ENCODE measurements at regions not wholly inside any gene's neighbourhood (a gene's known extent, or its start where the extent isn't known, plus 50 kb on each side); places are given as distances from the start of the nearest gene placed in this dataset.

GRCh38 chr15:46137443-46137842 is 502.6 kb downstream of the SQOR start:
- CTCF ChIA-PET, result no interaction called here
- H3K27ac Mint-ChIP-seq, result no peak overlapping the region
- no peaks in the 10 kb centered on the region for H3K4me1 Mint-ChIP-seq
- no peak for TF ChIP-seq NFYB (CRISPR knock-in tag; conservative IDR thresholded peaks at IDR 0.05; ENCODE audit: low read depth)
- peaks cover 2% of the 10 kb centered on the region for H3K27me3 Mint-ChIP-seq (ENCODE audit: low read depth)
- DNase-seq (ENCODE audit: low spot score) (no peak), ATAC-seq (no peak)
- H3K9me3 Mint-ChIP-seq, result peaks cover 33% of the 10 kb centered on the region
- H3K4me3 Mint-ChIP-seq, result no peak overlapping the region
- POLR2A ChIA-PET, result no interaction called here
- H3K36me3 Mint-ChIP-seq, result peaks cover 19% of the 10 kb centered on the region

- Mint-ChIP-seq H3K36me3 (no peaks in the 10 kb centered on the region), H3K27me3 (ENCODE audit: low read depth) (no peaks in the 10 kb centered on the region; the same call in 1 of the 2 replicates), H3K9me3 (peaks cover 9% of the 10 kb centered on the region; the same call in 1 of the 2 replicates), H3K27ac (no peak overlapping the region), H3K4me1 (no peaks in the 10 kb centered on the region), H3K4me3 (no peak overlapping the region)
- POLR2A ChIA-PET, result no interaction called here
- DNase-seq (ENCODE audit: low spot score) (no peak), ATAC-seq (no peak)
- CTCF ChIA-PET, result no interaction called here
- TF ChIP-seq EMX1 (CRISPR knock-in tag; IDR thresholded peaks at IDR 0.05) (no peak), ESRRA (CRISPR knock-in tag; IDR thresholded peaks at IDR 0.05; ENCODE audit: borderline replicate concordance) (no peak), ZNF232 (CRISPR knock-in tag; IDR thresholded peaks at IDR 0.05) (no peak), RORB (CRISPR knock-in tag; IDR thresholded peaks at IDR 0.05) (no peak), IRF1 (CRISPR knock-in tag; IDR thresholded peaks at IDR 0.05) (no peak), E2F4 (CRISPR knock-in tag; IDR thresholded peaks at IDR 0.05; ENCODE audit: borderline replicate concordance, low read depth) (no peak), MYBL2 (CRISPR knock-in tag; IDR thresholded peaks at IDR 0.05) (no peak), CDX4 (CRISPR knock-in tag; IDR thresholded peaks at IDR 0.05; ENCODE audit: borderline replicate concordance) (no peak), ERG (CRISPR knock-in tag; IDR thresholded peaks at IDR 0.05) (no peak), ATF2 (CRISPR knock-in tag; IDR thresholded peaks at IDR 0.05; ENCODE audit: borderline replicate concordance, low read depth) (no peak), AFF4 (CRISPR knock-in tag; IDR thresholded peaks at IDR 0.05; ENCODE audit: borderline replicate concordance) (no peak), FOXP1 (CRISPR knock-in tag; IDR thresholded peaks at IDR 0.05; ENCODE audit: borderline replicate concordance) (no peak)
Measured at GRCh38 chr15:46146002-46146401, 511.2 kb downstream of the SQOR start.

GRCh38 chr15:46146915-46147314 is 512.1 kb downstream of the SQOR start:
- H3K4me1 Mint-ChIP-seq, result peaks cover 4% of the 10 kb centered on the region
- ATAC-seq (no peak), DNase-seq (ENCODE audit: low spot score) (no peak)
- H3K27me3 Mint-ChIP-seq (ENCODE audit: low read depth), result no peaks in the 10 kb centered on the region; the same call in 1 of the 2 replicates
- ChIA-PET POLR2A (no interaction called here), CTCF (no interaction called here)
- no peaks in the 10 kb centered on the region for H3K36me3 Mint-ChIP-seq
- H3K27ac Mint-ChIP-seq, result no peak overlapping the region
- H3K4me3 Mint-ChIP-seq, result no peak overlapping the region
- peaks cover 9% of the 10 kb centered on the region; the same call in 1 of the 2 replicates for H3K9me3 Mint-ChIP-seq
- TF ChIP-seq ATF6 (CRISPR knock-in tag; IDR thresholded peaks at IDR 0.05) (no peak), KAT7 (CRISPR knock-in tag; IDR thresholded peaks at IDR 0.05; ENCODE audit: borderline replicate concordance) (no peak), HMGXB4 (CRISPR knock-in tag; IDR thresholded peaks at IDR 0.05) (no peak), RELA (CRISPR knock-in tag; IDR thresholded peaks at IDR 0.05; ENCODE audit: borderline replicate concordance) (no peak), FOXP1 (CRISPR knock-in tag; IDR thresholded peaks at IDR 0.05; ENCODE audit: borderline replicate concordance) (no peak)

Data from WTC11 (cell line).